ENCODE measurements at regions not wholly inside any gene's neighbourhood (a gene's known extent, or its start where the extent isn't known, plus 50 kb on each side); places are given as distances from the start of the nearest gene placed in this dataset.
"Not testable (repeated sequence)": the region's sequence is repeated elsewhere in the genome, so short reads cannot be mapped to it uniquely, and the experiment has no call there.

- FAIRE-seq: no peak
Measured at GRCh38 chr6:164807125-164807524, 502.3 kb downstream of the C6orf118 start.

GRCh38 chr6:164795056-164795815 is 514.2 kb downstream of the C6orf118 start:
- FAIRE-seq: no peak

- FAIRE-seq: no peak
Measured at GRCh38 chr6:164792666-164793065, 516.7 kb downstream of the C6orf118 start.

GRCh38 chr6:164791498-164791897 is 517.9 kb downstream of the C6orf118 start:
- no peak for FAIRE-seq

GRCh38 chr6:164763788-164764187 is 545.6 kb downstream of the C6orf118 start:
- no peak for FAIRE-seq

- no peak for FAIRE-seq
Measured at GRCh38 chr6:164757451-164757850, 552.0 kb downstream of the C6orf118 start.

- FAIRE-seq: no peak
Measured at GRCh38 chr6:164756723-164757122, 552.7 kb downstream of the C6orf118 start.

GRCh38 chr6:164756142-164756541 is 553.3 kb downstream of the C6orf118 start:
- FAIRE-seq: no peak

- no peak for FAIRE-seq
Measured at GRCh38 chr6:164753517-164753916, 555.9 kb downstream of the C6orf118 start.

- FAIRE-seq: no peak
Measured at GRCh38 chr6:164751395-164751794, 558.0 kb downstream of the C6orf118 start.

GRCh38 chr6:164750128-164750527 is 559.3 kb downstream of the C6orf118 start:
- FAIRE-seq: no peak

GRCh38 chr6:164749221-164750064 is 560.0 kb downstream of the C6orf118 start:
- no peak for FAIRE-seq

- no peak for FAIRE-seq
Measured at GRCh38 chr6:164744301-164744700, 565.1 kb downstream of the C6orf118 start.

- no peak for FAIRE-seq
Measured at GRCh38 chr6:164741938-164742451, 567.4 kb downstream of the C6orf118 start.

- not testable (repeated sequence) for FAIRE-seq
Measured at GRCh38 chr6:164736090-164736489, 573.3 kb downstream of the C6orf118 start.

GRCh38 chr6:164731539-164731938 is 577.9 kb downstream of the C6orf118 start:
- FAIRE-seq: no peak

- FAIRE-seq: no peak
Measured at GRCh38 chr6:164721460-164721859, 587.9 kb downstream of the C6orf118 start.

- FAIRE-seq: no peak
Measured at GRCh38 chr6:164700497-164700896, 608.9 kb downstream of the C6orf118 start.

GRCh38 chr6:164695896-164696295 is 613.5 kb downstream of the C6orf118 start:
- FAIRE-seq: no peak

- no peak for FAIRE-seq
Measured at GRCh38 chr6:164694386-164694785, 615.0 kb downstream of the C6orf118 start.

- FAIRE-seq: no peak
Measured at GRCh38 chr6:164693944-164694343, 615.5 kb downstream of the C6orf118 start.

GRCh38 chr6:164692772-164693510 is 616.5 kb downstream of the C6orf118 start:
- no peak for FAIRE-seq

Measured in G401.6 (cell line).